Gastroesophageal sphincter (tissue), 4 donors: ENCODE measurements at regions not wholly inside any gene's neighbourhood (a gene's known extent, or its start where the extent isn't known, plus 50 kb on each side); places are given as distances from the start of the nearest gene placed in this dataset.
A peak's percentile ranks its signal among the peaks of the same experiment; 100 is the strongest.

ENCODE experiments used
- ATAC-seq: fragments of 150-250 bp; one replicate; pipeline ENCODE4 v1.9.1; 2016; ENCODE audit warnings: mild to moderate bottlenecking, moderate library complexity
- H3K27ac ChIP-seq, 4 donors: fragments of 200-600 bp; sonication (generic) in 3 of 4; 1 replicate in 3 of 4; 2 replicates in 1 of 4; pipeline ENCODE4 v1.5.1; 2016 to 2019
- H3K27me3 ChIP-seq: fragments of 200-600 bp; sonication (generic); one replicate; pipeline ENCODE4 v1.5.1; 2019
- H3K36me3 ChIP-seq, 2 donors: fragments of 200-600 bp; sonication (generic); one replicate each; pipeline ENCODE4 v1.5.1; 2019; ENCODE audit warnings: control low read depth in 1 of 2
- H3K4me1 ChIP-seq, 3 donors: fragments of 200-600 bp; sonication (generic); 1 replicate in 2 of 3; 2 replicates in 1 of 3; pipeline ENCODE4 v1.5.1; 2016 to 2019; ENCODE audit warnings: control low read depth in 2 of 3
- H3K4me3 ChIP-seq, 2 donors: fragments of 200-600 bp; sonication (generic); one replicate each; pipeline ENCODE4 v1.5.1; 2019; ENCODE audit warnings: mild to moderate bottlenecking in 1 of 2, moderate library complexity in 1 of 2
- H3K9me3 ChIP-seq, 3 donors: fragments of 200-600 bp; sonication (generic); one replicate each; pipeline ENCODE4 v1.5.1; 2017 to 2019; ENCODE audit warnings: control low read depth in 2 of 3
- EP300 ChIP-seq: sonication (generic); formaldehyde crosslinking; IDR thresholded peaks from one replicate; pipeline ENCODE4 v1.6.1; 2017; ENCODE audit warnings: antibody characterized with exemption, mild to moderate bottlenecking
- POLR2A ChIP-seq, 2 donors: fragments of 450-650 bp; IDR thresholded peaks; one replicate each; pipeline ENCODE4 v1.6.1; 2017; ENCODE audit warnings: antibody characterized with exemption in 2 of 2, mild to moderate bottlenecking in 2 of 2, moderate library complexity in 1 of 2
- POLR2AphosphoS5 ChIP-seq: sonication (generic); formaldehyde crosslinking; IDR thresholded peaks from one replicate; pipeline ENCODE4 v1.6.1; 2017; ENCODE audit warnings: antibody characterized with exemption
- WGBS, 2 donors: methylation state at CpG; one replicate each; pipeline ENCODE4 v1.1.5; 2018; ENCODE audit warnings: low coverage in 1 of 2; 5-methylcytosine and 5-hydroxymethylcytosine counted together
- TF ChIP-seq, protein P1 (sequence below), 4 experiments: fragments of 200-600 bp in 2 of 4; fragments of 450-650 bp in 2 of 4; sonication (generic) in 1 of 4; IDR thresholded peaks; one replicate each; pipeline ENCODE4 v1.5.1; 2017 to 2019; ENCODE audit warnings: antibody characterized with exemption in 4 of 4, mild to moderate bottlenecking in 2 of 4, moderate library complexity in 2 of 4

DNA sequence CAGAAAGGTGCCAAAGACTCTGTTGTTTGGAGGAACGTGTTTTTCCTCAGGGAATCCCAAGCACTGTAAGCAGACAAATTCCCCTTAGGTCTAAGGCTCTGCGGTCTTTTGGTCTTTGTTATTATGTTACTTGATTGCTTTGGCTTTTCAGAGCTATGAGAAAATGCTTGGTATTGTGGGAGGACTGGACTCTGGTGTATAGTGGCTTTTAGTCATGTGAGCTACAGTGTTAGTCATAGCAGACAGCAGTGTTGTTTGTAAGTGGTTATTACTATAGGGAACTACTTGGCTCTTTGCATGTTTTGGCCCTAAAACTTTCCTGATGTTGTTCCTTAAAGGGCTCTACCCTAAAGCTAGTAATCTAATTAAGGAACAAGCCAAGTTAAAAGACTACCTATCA is 956.2 kb upstream of the LRATD1 start:
- H3K27me3 ChIP-seq, result no peaks in the 10 kb centered on the region
- H3K36me3 ChIP-seq, result no peaks in the 10 kb centered on the region
- TF ChIP-seq POLR2A (IDR thresholded peaks at IDR 0.05), result no peak
- no peak for TF ChIP-seq EP300
- TF ChIP-seq POLR2AphosphoS5, result no peak
- TF ChIP-seq, protein P1, sequence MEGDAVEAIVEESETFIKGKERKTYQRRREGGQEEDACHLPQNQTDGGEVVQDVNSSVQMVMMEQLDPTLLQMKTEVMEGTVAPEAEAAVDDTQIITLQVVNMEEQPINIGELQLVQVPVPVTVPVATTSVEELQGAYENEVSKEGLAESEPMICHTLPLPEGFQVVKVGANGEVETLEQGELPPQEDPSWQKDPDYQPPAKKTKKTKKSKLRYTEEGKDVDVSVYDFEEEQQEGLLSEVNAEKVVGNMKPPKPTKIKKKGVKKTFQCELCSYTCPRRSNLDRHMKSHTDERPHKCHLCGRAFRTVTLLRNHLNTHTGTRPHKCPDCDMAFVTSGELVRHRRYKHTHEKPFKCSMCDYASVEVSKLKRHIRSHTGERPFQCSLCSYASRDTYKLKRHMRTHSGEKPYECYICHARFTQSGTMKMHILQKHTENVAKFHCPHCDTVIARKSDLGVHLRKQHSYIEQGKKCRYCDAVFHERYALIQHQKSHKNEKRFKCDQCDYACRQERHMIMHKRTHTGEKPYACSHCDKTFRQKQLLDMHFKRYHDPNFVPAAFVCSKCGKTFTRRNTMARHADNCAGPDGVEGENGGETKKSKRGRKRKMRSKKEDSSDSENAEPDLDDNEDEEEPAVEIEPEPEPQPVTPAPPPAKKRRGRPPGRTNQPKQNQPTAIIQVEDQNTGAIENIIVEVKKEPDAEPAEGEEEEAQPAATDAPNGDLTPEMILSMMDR (IDR thresholded peaks at IDR 0.05), result no peak
- H3K27ac ChIP-seq, result no peak overlapping the region
- no peak for ATAC-seq
- 73 to 89% methylated on average over 2 of the region's 2 CpGs for WGBS, 2 donors
- H3K4me1 ChIP-seq, result no peaks in the 10 kb centered on the region
- no peak overlapping the region for H3K4me3 ChIP-seq
- no peaks in the 10 kb centered on the region for H3K9me3 ChIP-seq

DNA sequence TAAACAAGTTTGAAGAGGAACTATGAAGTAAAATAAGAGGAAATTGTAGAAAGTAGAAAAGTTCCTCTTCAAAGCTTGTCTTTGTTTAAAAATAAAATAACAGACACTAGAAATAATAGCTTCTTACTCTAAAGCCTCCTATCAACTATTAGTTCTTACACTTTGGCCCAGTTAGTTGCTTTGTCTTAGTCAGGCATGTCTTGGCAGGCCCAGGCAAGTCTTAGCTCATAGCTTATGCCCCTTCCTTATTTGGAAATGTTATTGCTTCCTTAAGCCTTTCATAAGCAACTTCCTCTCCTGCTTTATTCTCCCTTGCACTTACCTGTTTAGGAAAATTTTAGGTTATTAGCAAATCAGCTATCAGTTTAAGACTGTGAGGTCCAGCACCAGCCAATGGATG is 950.6 kb upstream of the LRATD1 start:
- no peak for TF ChIP-seq EP300
- TF ChIP-seq, protein P1 (IDR thresholded peaks at IDR 0.05), result no peak
- no peak for TF ChIP-seq POLR2AphosphoS5
- no peak for TF ChIP-seq POLR2A (IDR thresholded peaks at IDR 0.05)
- peak overlapping the region in 2 of 4 donors; percentile 49 to 59 for H3K27ac ChIP-seq
- H3K4me1 ChIP-seq, result peaks cover 0 to 16% (median 0%) of the 10 kb centered on the region in 3 donors
- no peaks in the 10 kb centered on the region for H3K27me3 ChIP-seq
- no peak for ATAC-seq
- H3K9me3 ChIP-seq, result peaks cover 0 to 4% (median 0%) of the 10 kb centered on the region in 3 donors
- no peaks in the 10 kb centered on the region for H3K36me3 ChIP-seq
- no peak overlapping the region for H3K4me3 ChIP-seq

DNA sequence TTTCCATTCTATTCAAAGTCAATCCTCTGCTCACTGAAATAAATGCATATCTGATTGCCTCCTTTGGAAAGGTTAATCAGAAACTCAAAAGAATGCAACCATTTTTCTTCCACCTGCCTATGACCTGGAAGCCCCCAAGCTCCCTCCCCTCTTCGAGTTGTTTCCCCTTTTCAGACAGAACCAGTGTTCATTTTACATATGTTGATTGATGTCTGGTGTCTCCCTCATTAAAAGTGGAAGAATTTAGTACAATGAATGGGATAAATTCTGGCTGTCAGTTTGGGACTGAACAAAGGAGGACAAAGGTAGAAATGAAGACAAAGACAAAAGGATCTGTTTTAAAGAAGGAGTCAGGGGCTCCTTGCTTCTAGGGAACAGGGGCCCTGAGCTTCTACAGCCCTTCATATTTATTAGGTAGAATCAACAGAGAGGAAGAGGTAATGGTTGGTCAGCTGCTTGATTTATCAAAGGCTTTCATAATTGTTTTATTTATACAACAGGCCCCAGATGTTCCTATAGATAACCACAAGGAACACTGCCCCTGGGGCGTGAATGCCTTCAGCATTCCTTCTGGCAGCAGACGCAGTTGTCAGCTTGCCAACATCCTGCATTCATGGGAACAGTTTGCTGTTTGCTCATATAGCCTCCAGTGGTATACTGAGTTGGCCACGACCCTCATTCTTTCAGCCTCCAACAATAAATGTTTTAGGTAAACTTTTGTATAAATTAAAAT is 949.8 kb upstream of the LRATD1 start:
- H3K4me1 ChIP-seq, result peaks cover 0 to 16% (median 0%) of the 10 kb centered on the region in 3 donors
- 28 to 57% methylated on average over 4 of the region's 4 CpGs for WGBS, 2 donors
- peak overlapping the region in 2 of 4 donors; percentile 49 to 59 for H3K27ac ChIP-seq
- no peak overlapping the region for H3K4me3 ChIP-seq
- no peaks in the 10 kb centered on the region for H3K27me3 ChIP-seq
- ATAC-seq, result no peak
- no peaks in the 10 kb centered on the region for H3K36me3 ChIP-seq
- TF ChIP-seq EP300 (no peak), POLR2A (IDR thresholded peaks at IDR 0.05) (no peak), POLR2AphosphoS5 (no peak)
- TF ChIP-seq, protein P1 (IDR thresholded peaks at IDR 0.05), result no peak
- H3K9me3 ChIP-seq, result peaks cover 0 to 11% (median 0%) of the 10 kb centered on the region in 3 donors

DNA sequence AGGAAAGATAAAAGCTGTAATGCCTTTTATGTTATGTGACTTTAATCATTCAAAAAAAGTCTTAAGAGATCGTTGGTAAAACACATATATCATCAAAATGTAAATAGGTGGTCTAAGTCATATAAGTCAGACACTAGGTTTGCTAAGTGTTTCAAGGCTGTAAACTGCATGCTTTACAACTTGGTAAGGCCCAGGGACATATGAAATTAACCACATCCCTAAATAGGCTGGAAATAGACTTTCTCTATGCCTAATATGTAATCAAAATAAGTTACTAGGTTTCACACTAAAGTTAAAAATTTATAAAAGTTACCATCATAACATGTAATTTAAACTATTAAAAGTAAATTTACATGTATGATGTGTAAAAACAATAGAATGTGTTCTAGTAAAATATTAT is 946.3 kb upstream of the LRATD1 start:
- no peak overlapping the region for H3K4me3 ChIP-seq
- ATAC-seq, result no peak
- H3K27ac ChIP-seq, result no peak overlapping the region
- WGBS, 2 donors, result 73 to 89% methylated on average over 1 of the region's 1 CpG
- TF ChIP-seq, protein P1 (IDR thresholded peaks at IDR 0.05), result no peak
- no peak for TF ChIP-seq POLR2A (IDR thresholded peaks at IDR 0.05)
- TF ChIP-seq EP300, result no peak
- no peak for TF ChIP-seq POLR2AphosphoS5
- no peaks in the 10 kb centered on the region for H3K27me3 ChIP-seq
- H3K36me3 ChIP-seq, result no peaks in the 10 kb centered on the region
- peaks cover 0 to 12% (median 0%) of the 10 kb centered on the region in 3 donors for H3K9me3 ChIP-seq
- peaks cover 0 to 16% (median 0%) of the 10 kb centered on the region in 3 donors for H3K4me1 ChIP-seq

DNA sequence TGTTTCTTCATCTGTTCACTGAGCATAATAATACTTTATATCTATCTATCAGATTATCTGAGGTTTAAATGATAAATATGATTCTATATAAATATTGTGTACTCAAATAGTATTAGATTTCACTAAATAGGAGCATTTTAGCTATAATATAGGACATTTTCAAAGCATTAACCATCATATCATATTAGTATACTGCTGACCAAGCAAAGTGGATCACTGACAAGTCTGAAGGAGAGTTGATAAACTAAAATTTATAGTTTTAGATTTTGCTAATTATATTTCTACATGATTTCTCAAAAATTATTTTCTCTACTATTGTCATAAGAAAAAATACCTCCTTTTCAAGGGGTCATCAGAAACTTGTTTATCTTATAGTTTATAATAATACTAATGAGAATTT is 937.8 kb upstream of the LRATD1 start:
- Histone ChIP-seq H3K36me3 (no peaks in the 10 kb centered on the region), H3K4me3 (no peak overlapping the region), H3K9me3 (no peaks in the 10 kb centered on the region), H3K27me3 (no peaks in the 10 kb centered on the region), H3K4me1 (no peaks in the 10 kb centered on the region), H3K27ac (no peak overlapping the region)
- TF ChIP-seq POLR2AphosphoS5 (no peak), EP300 (no peak), POLR2A (IDR thresholded peaks at IDR 0.05) (no peak)
- TF ChIP-seq, protein P1 (IDR thresholded peaks at IDR 0.05), result no peak
- ATAC-seq, result no peak
